GM19397 (cell line): ENCODE measurements at regions not wholly inside any gene's neighbourhood (a gene's known extent, or its start where the extent isn't known, plus 50 kb on each side); places are given as distances from the start of the nearest gene placed in this dataset.
A peak's percentile ranks its signal among the peaks of the same experiment; 100 is the strongest.
"Not testable (repeated sequence)": the region's sequence is repeated elsewhere in the genome, so short reads cannot be mapped to it uniquely, and the experiment has no call there.

Source experiments
- ATAC-seq: cut with Tn5 transposase; IDR thresholded peaks from one replicate; pipeline ENCODE4 v1.9.1; 2021; ENCODE audit warnings: mild to moderate bottlenecking, moderate library complexity; ENCODE audit not compliant: unreplicated experiment

DNA sequence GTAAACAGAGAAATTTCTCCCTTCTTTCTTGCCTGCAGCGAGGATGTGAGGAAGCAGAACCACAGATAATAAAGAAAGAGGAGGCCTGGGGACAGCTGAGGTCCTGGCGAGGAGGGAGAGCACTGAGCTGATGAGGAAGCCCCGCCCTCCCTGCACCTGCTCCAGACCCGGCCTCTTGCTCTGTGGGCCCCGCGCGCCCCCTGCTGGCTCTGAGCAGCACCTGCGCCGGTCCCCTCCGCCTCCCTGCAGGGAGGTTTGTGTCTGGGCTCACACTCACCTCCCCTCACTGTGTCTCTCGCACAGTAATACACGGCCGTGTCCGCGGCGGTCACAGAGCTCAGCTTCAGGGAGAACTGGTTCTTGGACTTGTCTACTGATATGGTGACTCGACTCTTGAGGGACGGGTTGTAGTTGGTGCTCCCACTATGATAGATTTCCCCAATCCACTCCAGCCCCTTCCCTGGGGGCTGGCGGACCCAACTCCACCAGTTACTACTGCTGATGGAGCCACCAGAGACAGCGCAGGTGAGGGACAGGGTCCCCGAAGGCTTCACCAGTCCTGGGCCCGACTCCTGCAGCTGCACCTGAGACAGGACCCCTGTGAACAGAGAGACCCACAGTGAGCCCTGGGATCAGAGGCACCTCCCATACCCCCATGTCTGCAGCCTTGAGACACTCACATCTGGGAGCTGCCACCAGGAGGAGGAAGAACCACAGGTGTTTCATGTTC lies 485.4 kb downstream of the TMEM121 start:
- ATAC-seq, result not testable (repeated sequence)

- not testable (repeated sequence) for ATAC-seq
These were observed 486.0 kb downstream of the TMEM121 start for GRCh38 chr14:106012361-106012725.

DNA sequence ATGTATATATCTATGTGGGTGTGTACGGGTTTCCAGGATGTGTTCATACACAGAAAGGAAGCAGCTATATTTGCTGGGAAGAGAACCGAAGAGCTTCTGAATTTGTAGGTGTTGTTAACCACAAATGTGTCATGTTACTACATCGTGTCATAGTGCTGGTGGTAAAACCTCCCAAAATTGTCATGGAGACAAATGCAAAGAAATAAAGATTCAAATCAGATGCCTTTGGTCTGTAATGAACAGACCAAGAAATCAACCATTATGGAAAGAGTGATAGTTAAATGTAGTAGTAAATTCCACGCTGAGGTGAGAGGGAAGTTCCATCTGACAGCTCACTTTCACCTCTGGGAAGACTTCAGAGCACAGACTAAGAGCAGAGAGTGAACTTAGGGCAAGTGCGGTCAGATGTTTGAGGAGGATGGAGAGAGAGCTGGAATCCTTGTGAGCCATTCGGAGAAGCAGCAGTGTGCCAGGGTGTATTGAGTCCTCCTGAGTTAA lies 487.5 kb downstream of the TMEM121 start:
- no peak for ATAC-seq

- not testable (repeated sequence) for ATAC-seq
These were observed 491.6 kb downstream of the TMEM121 start for GRCh38 chr14:106017952-106018351.

DNA sequence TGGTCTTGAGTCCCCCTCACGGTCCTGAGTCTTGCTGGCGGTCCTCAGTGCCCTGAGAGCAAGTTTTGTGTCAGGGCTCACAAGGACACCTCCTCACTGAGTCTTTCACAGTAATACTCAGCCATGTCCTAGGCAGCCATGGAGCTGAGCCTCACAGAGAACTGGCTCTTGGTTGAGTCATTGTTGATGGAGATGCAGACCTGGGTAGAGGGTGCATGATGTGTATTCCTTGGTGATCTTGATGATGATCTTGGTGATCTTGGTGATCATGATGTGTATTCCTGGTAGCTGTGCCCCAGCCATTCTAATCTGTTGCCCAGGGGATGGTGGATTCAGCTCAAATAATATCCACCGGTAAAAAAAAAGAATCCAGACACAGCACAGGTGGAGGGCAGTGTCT lies 495.4 kb downstream of the TMEM121 start:
- ATAC-seq, result no peak

DNA sequence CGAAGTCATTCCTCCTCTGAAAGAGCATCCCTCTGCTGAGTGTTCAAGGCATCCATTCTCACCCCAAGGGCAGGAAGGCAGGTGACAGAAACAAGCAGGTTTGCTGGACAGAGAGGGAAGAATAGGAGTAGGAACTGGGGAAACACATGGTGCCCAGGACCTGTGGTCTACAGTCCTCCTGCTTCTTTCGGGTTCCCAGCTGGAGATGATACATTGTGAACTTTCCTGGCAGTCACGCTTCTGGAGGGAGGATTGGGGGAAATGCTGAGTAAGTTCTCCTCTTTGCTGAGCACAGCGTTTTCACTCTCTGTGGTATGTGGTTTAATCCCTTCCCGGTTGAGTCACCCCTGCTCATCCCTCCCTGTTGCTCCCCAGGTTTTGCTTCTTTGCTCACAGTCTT lies 496.3 kb downstream of the TMEM121 start:
- ATAC-seq, result not testable (repeated sequence)

DNA sequence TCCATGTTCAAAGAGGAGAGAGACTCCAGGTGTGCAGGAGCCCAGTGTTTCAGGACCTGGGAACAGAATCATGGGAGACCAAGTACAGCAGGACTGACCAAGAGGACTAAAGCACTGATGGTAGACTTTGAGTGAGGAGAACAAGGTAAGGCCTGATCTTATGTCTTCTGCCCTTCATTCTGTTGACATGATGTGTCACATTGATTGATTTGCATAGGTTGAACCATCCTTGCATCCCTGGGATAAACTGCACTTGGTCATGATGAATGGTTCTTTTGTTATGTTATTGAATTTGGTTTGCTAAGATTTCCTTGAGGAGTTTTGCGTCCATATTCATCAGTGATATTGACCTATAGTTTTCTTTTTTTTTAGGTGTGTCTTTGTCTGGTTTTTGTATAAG lies 497.0 kb downstream of the TMEM121 start:
- ATAC-seq, result no peak

DNA sequence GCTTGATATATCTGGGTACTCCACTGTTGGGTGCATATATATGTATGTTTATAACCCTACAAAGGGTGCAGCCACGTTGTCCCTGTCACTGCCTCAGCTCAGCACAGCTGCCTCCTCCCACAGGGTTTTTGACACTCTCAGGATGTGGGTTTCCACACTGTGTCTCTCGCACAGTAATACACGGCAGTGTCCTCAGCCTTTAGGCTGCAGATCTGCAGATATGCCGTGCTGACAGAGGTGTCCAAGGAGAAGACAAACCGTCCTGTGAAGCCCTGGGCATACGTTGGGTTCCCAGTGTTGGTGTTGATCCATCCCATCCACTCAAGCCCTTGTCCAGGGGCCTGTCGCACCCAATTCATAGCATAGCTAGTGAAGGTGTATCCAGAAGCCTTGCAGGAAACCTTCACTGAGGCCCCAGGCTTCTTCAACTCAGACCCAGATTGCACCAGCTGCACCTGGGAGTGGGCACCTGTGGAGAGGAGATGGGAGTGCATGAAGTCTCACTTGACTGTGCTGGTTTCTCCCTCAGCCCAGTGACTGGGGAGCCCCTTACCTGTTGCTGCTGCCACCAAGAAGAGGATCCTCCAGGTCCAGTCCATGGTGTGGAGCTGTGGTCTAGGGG lies 498.7 kb downstream of the TMEM121 start:
- ATAC-seq, result no peak

- ATAC-seq, result no peak
These were observed 499.6 kb downstream of the TMEM121 start for GRCh38 chr14:106026026-106026425.

DNA sequence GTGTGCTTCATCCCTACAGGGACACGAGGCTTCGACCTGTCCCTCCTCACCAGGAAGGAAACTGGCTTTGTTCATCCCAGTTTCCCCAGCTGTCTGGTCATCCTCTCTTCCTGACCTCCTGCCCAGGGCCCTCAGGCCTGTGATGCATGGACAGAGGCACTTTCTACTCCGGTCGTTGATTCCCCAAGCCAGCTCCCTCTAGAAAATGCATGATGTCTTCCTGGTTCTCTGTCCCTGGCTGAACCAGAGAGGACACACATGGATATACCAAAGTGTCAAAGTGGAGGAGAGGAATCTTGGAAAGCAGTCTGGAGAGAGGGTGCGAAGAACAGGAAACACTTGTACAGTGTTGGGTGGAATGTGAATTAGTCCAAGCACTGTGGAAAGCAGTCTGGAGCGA lies 501.4 kb downstream of the TMEM121 start:
- not testable (repeated sequence) for ATAC-seq

- no peak for ATAC-seq
These were observed 503.6 kb downstream of the TMEM121 start for GRCh38 chr14:106029959-106030358.

DNA sequence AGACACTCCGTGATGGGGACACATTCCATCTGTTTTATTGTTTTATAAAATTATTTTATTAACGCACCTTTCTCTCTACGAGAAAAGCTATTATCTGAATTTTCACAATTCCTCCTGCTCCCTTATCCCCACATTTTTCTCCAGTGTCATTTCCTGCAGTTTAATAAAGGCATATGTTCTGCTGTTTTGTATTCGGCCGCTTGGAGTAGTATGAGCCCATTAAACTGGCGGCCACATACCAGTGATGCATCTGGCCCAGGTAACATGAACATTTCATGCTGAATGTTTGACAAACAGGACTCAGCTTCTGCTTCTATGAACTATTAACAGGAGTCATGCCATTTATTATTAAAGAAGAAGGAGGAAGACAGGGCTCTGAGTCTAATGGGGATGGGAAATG lies 511.0 kb downstream of the TMEM121 start:
- no peak for ATAC-seq

- no peak for ATAC-seq
These were observed 511.9 kb downstream of the TMEM121 start for GRCh38 chr14:106038263-106038662.

DNA sequence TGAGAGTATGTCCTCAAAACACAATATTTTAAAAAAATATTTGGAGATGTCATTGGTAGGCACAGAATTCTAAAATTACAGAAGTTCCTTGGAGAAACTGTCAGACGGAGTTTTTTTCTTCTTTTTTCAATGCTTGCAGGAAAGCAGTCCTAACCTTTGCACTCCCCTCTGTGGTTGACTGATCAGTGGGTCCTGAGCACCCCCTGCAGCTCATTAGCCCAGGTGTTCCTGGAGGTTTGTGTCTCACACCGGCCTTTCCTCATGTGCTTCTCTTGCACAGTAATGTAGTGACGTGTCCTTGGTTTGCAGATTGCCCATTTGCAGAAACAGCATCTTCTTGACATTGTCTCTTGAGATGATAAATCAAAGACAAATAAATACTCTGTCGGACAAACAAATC lies 513.0 kb downstream of the TMEM121 start:
- no peak for ATAC-seq

DNA sequence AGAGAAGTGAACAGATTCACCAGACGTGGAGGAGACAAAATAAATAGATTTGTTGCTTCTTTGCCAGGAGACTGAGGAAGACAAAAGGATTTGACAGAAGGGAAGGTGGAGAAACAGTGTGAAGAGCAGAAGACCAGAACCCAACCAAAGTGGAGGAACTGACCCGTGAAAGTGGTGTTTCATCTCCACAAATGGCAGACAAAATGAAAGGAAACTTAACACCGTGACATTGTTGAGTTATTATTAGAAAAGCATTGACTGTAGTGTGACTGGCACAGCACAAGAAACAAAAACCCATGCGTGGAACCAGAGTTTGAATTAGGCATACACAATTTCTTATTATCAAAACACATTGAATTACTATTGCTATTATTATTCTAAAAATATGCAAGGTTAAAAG lies 518.1 kb downstream of the TMEM121 start:
- no peak for ATAC-seq

GRCh38 chr14:106044949-106045596 lies 518.7 kb downstream of the TMEM121 start:
- ATAC-seq, result peak; percentile 74

GRCh38 chr14:106051796-106052195 lies 525.4 kb downstream of the TMEM121 start:
- ATAC-seq, result no peak

- no peak for ATAC-seq
These were observed 528.9 kb downstream of the TMEM121 start for GRCh38 chr14:106055289-106055688.

- ATAC-seq, result no peak
These were observed 532.0 kb downstream of the TMEM121 start for GRCh38 chr14:106058342-106058741.

- no peak for ATAC-seq
These were observed 534.0 kb downstream of the TMEM121 start for GRCh38 chr14:106060276-106060975.

DNA sequence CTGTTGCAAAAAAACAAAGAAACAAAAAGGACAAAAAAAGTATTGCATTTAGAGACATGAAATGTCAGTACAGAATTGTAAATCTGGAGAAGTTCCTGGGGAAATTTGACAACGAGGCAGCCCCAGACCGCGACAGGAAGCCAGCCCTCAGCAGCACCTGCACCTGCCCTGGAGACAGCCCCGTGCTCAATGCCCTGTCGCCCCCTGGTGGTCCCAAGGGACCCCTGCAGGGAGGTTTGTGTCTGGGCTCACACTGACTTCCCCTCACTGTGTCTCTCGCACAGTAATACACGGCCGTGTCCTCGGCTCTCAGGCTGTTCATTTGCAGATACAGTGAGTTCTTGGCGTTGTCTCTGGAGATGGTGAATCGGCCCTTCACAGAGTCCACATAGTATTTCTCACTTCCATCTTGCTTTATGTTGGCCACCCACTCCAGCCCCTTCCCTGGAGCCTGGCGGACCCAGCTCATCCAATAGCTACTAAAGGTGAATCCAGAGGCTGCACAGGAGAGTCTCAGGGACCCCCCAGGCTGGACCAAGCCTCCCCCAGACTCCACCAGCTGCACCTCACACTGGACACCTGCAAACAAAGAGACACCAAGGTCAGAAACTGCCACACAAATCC lies 535.6 kb downstream of the TMEM121 start:
- not testable (repeated sequence) for ATAC-seq
